Gastrocnemius medialis (tissue), 4 donors: ENCODE measurements at regions not wholly inside any gene's neighbourhood (a gene's known extent, or its start where the extent isn't known, plus 50 kb on each side); places are given as distances from the start of the nearest gene placed in this dataset.
"Not testable (repeated sequence)": the region's sequence is repeated elsewhere in the genome, so short reads cannot be mapped to it uniquely, and the experiment has no call there.

Experiments used
- ATAC-seq, 2 donors: fragments of 150-250 bp; one replicate each; pipeline ENCODE4 v1.9.1; 2016
- DNase-seq, 2 donors: peaks; one replicate each; pipeline ENCODE4 v3.0.0-alpha.2; 2019
- H3K27ac ChIP-seq, 4 donors: fragments of 200-600 bp; sonication (generic); 1 replicate in 1 of 4; 2 replicates in 3 of 4; pipeline ENCODE4 v1.5.1; 2016 to 2018; ENCODE audit warnings: mild to moderate bottlenecking in 2 of 4, moderate library complexity in 1 of 4
- H3K27me3 ChIP-seq, 3 donors: fragments of 200-600 bp; sonication (generic) in 2 of 3; 1 replicate in 1 of 3; 2 replicates in 2 of 3; pipeline versions ENCODE4 v1.5.1 to v1.6.0; 2016 to 2019; ENCODE audit warnings: mild to moderate bottlenecking in 1 of 3, moderate library complexity in 1 of 3
- H3K36me3 ChIP-seq, 2 donors: fragments of 200-600 bp; sonication (generic) in 1 of 2; one replicate each; pipeline ENCODE4 v1.5.1; 2017 to 2018
- H3K4me1 ChIP-seq, 2 donors: fragments of 200-600 bp; sonication (generic) in 1 of 2; one replicate each; pipeline ENCODE4 v1.5.1; 2016 to 2017; ENCODE audit warnings: mild to moderate bottlenecking in 2 of 2
- H3K4me3 ChIP-seq, 4 donors: fragments of 200-600 bp; sonication (generic) in 3 of 4; 1 replicate in 1 of 4; 2 replicates in 3 of 4; pipeline ENCODE4 v1.5.1; 2016 to 2019; ENCODE audit warnings: mild to moderate bottlenecking in 2 of 4
- H3K9me3 ChIP-seq, 3 donors: fragments of 200-600 bp; sonication (generic) in 2 of 3; 1 replicate in 1 of 3; 2 replicates in 2 of 3; pipeline ENCODE4 v1.5.1; 2016 to 2019
- CTCF ChIP-seq, 5 experiments: fragments of 450-650 bp in 3 of 5; fragments of 200-600 bp in 2 of 5; sonication (generic) in 2 of 5; IDR thresholded peaks in 4 of 5; conservative IDR thresholded peaks in 1 of 5; 1 replicate in 4 of 5; 2 replicates in 1 of 5; pipeline ENCODE4 v1.5.1; 2016 to 2019; ENCODE audit warnings: antibody characterized with exemption in 5 of 5, mild to moderate bottlenecking in 3 of 5, moderate library complexity in 3 of 5
- POLR2A ChIP-seq, 2 donors: fragments of 450-650 bp; IDR thresholded peaks; one replicate each; pipeline ENCODE4 v1.6.1; 2017; ENCODE audit warnings: antibody characterized with exemption in 2 of 2, mild to moderate bottlenecking in 2 of 2, moderate library complexity in 2 of 2
- in situ Hi-C, 4 donors: fragments of 200-750 bp; cut with MboI; loops; one replicate each; pipeline versions ENCODE4 v1.15.0 to v1.8.0; 2017; ENCODE audit warnings: low sequenced_read_pairs in 4 of 4
- intact Hi-C: fragments of 100-400 bp; cut with DNase I; formaldehyde crosslinking; loops from one replicate; pipeline ENCODE4 v1.15.1; 2023; ENCODE audit warnings: low total_unique reads

DNA sequence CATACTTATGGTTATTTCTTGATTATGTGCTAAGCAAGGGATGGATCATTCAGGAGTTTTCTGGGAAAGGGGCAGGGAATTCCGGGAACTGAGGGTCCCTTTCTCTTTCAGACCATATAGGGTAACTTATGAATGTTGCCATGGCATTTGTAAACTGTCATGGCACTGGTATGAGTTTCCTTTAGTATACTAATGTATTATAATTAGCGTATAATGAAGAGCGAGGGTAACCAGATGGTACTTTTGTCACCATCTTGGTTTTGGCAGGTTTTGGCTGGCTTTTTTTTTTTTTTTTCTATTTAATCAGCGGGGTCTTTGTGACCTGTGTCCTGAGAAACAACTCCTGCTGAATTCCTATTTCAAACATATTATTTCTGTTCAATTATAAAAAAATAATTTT lies 237.6 kb upstream of the PTER start:
- DNase-seq, result no peak
- intact Hi-C loops, result no loop called here
- no peak for ATAC-seq
- H3K27me3 ChIP-seq, result no peaks in the 10 kb centered on the region
- no peaks in the 10 kb centered on the region for H3K9me3 ChIP-seq
- no peak overlapping the region for H3K27ac ChIP-seq
- H3K4me3 ChIP-seq, result no peak overlapping the region
- TF ChIP-seq POLR2A (IDR thresholded peaks at IDR 0.05), result no peak
- TF ChIP-seq CTCF (IDR thresholded peaks at IDR 0.05 in 4 of 5, conservative IDR thresholded peaks at IDR 0.05 in 1 of 5), result no peak
- H3K4me1 ChIP-seq, result no peaks in the 10 kb centered on the region
- no peaks in the 10 kb centered on the region for H3K36me3 ChIP-seq
- in situ Hi-C loops, result no loop called here

DNA sequence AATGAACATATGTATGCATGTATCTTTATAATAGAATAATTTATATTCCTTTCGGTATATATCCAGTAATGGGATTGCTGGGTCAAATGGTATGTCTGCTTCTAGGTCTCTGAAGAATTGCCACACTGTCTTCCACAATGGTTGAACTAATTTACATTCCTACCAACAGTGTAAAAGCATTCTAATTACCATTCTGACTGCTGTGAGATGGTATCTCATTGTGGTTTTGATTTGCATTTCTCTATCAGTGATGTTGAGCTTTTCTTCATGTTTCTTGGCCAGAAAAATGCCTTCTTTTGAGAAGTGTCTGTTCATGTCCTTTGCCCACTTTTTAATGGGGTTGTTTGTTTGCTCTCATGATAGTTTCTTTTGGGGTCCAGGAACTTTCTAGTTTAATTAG lies 213.2 kb upstream of the PTER start:
- H3K27me3 ChIP-seq, ATAC-seq, H3K9me3 ChIP-seq, H3K27ac ChIP-seq, DNase-seq, intact Hi-C loops, H3K4me1 ChIP-seq, H3K4me3 ChIP-seq, H3K36me3 ChIP-seq, in situ Hi-C loops: not testable (repeated sequence)

- Histone ChIP-seq H3K4me3 (no peak overlapping the region), H3K27me3 (no peaks in the 10 kb centered on the region), H3K27ac (no peak overlapping the region), H3K36me3 (no peaks in the 10 kb centered on the region), H3K4me1 (no peaks in the 10 kb centered on the region), H3K9me3 (no peaks in the 10 kb centered on the region)
- TF ChIP-seq POLR2A (IDR thresholded peaks at IDR 0.05) (no peak), CTCF (IDR thresholded peaks at IDR 0.05 in 4 of 5, conservative IDR thresholded peaks at IDR 0.05 in 1 of 5) (no peak)
- DNase-seq, result no peak
- in situ Hi-C loops, result no loop called here
- no peak for ATAC-seq
- intact Hi-C loops, result no loop called here
Observed at GRCh38 chr10:16227674-16228073, 209.1 kb upstream of the PTER start.

- DNase-seq, result no peak
- TF ChIP-seq CTCF (IDR thresholded peaks at IDR 0.05 in 4 of 5, conservative IDR thresholded peaks at IDR 0.05 in 1 of 5) (no peak), POLR2A (IDR thresholded peaks at IDR 0.05) (no peak)
- intact Hi-C loops, result no loop called here
- no peaks in the 10 kb centered on the region for H3K27me3 ChIP-seq
- H3K4me3 ChIP-seq, result no peak overlapping the region
- no peaks in the 10 kb centered on the region for H3K4me1 ChIP-seq
- no peaks in the 10 kb centered on the region for H3K9me3 ChIP-seq
- in situ Hi-C loops, result no loop called here
- no peaks in the 10 kb centered on the region for H3K36me3 ChIP-seq
- H3K27ac ChIP-seq, result no peak overlapping the region
- no peak for ATAC-seq
Observed at GRCh38 chr10:16231176-16231575, 205.6 kb upstream of the PTER start.

GRCh38 chr10:16231734-16232435 lies 204.9 kb upstream of the PTER start:
- no peaks in the 10 kb centered on the region for H3K4me1 ChIP-seq
- no peak overlapping the region for H3K4me3 ChIP-seq
- H3K36me3 ChIP-seq, result no peaks in the 10 kb centered on the region
- TF ChIP-seq CTCF (IDR thresholded peaks at IDR 0.05 in 4 of 5, conservative IDR thresholded peaks at IDR 0.05 in 1 of 5), result no peak
- TF ChIP-seq POLR2A (IDR thresholded peaks at IDR 0.05), result no peak
- in situ Hi-C loops (no loop called here), intact Hi-C loops (no loop called here)
- DNase-seq (no peak), ATAC-seq (no peak)
- H3K27me3 ChIP-seq, result no peaks in the 10 kb centered on the region
- H3K9me3 ChIP-seq, result no peaks in the 10 kb centered on the region
- H3K27ac ChIP-seq, result no peak overlapping the region
